NCI-H1092 (cell line): ENCODE measurements at regions not wholly inside any gene's neighbourhood (a gene's known extent, or its start where the extent isn't known, plus 50 kb on each side); places are given as distances from the start of the nearest gene placed in this dataset.
"Not testable (repeated sequence)": the region's sequence is repeated elsewhere in the genome, so short reads cannot be mapped to it uniquely, and the experiment has no call there.

ENCODE experiments used
- DNase-seq: peaks from one replicate; lab custom pipeline; 2025; lab: John Stamatoyannopoulos, UW

- no peak for DNase-seq
These were observed 110.3 kb upstream of the TMEM170B start for GRCh38 chr6:11427091-11427722.

GRCh38 chr6:11426571-11426970, 111.0 kb upstream of the TMEM170B start:
- DNase-seq = no peak

DNA sequence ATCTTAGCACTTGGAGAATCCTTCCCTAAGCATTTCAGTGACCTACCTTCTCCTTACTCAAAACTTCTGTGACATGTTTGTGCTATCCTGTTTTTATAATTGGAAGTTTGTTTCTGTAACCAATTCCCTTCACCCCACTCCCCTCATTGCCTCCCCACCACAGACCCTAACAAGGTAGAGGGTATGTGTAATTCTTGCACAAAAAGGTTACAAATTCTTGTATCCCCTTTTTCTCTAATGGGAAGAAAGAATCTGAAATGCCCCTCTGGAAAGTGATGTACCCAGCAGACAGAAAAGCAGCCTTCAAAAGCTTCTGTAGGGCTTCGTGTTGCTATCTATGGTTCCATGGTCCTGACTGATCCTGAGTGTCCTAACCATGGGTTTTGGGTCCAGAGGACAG, 111.7 kb upstream of the TMEM170B start:
- no peak for DNase-seq

- no peak for DNase-seq
These were observed 112.1 kb upstream of the TMEM170B start for GRCh38 chr6:11425431-11425871.

DNA sequence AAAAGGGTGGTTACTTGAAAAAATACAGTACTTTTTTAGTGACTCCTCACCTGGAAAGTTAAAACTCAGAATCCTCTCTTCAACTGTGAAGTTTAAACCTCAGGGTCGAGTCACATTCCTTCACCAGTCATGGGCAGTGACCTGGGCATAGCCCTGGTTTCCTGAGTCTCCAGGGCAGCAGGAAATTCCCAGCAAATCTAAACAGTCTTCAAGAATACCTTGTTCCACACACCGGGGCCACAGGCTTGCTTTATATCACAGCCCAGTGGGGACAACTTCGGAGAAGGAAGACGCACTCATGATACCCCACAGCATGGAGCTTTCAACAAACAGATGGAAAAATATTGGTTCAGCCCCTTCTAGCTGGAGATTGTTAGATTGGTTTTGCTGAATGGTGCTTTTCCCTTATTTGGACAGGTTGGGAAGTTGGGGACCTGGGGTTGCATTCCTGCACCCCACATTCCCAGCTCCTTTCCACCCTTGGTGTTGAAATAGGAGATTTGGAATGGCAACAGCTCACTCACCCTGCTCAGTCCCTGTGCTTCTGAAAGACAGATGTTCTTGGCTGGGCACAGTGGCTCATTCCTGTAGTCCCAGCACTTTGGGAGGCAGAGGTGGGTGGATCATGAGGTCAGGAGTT, 113.0 kb upstream of the TMEM170B start:
- no peak for DNase-seq

- no peak for DNase-seq
These were observed 113.9 kb upstream of the TMEM170B start for GRCh38 chr6:11423667-11424066.

GRCh38 chr6:11423072-11423471, 114.5 kb upstream of the TMEM170B start:
- DNase-seq = no peak

DNA sequence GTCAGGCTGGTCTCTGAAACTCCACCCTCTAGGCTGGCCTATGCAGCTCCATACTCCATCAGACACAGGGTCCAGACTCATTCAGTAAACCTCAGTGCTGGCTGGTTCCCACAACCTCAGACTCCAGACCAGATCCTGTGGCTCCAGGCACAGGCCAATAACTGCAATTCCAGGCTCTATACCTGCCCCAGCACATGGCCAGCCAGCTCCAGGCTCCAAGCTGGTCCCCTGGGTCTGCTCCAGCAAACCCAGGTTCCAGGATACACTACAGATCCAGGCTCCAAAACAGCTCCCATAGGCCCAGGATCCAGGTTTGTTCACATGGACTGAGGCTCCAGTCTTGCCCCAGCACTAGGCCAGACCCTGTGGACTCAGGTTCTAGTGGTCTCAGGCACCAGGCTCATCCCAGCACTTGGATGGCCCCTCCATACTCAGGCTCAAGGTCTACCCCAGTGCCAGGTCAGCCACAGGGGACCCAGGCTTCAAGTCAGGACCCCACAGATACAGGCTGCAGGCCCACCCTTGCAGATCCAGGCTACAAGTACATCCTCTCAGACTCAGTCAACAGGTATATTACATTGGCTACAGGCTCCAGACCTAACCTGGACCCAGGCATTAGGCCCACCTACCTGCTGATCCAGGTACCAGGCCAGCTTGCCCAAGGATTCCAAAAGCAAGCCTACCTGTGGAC, 117.6 kb upstream of the TMEM170B start:
- no peak for DNase-seq

- no peak for DNase-seq
These were observed 119.2 kb upstream of the TMEM170B start for GRCh38 chr6:11418290-11418905.

DNA sequence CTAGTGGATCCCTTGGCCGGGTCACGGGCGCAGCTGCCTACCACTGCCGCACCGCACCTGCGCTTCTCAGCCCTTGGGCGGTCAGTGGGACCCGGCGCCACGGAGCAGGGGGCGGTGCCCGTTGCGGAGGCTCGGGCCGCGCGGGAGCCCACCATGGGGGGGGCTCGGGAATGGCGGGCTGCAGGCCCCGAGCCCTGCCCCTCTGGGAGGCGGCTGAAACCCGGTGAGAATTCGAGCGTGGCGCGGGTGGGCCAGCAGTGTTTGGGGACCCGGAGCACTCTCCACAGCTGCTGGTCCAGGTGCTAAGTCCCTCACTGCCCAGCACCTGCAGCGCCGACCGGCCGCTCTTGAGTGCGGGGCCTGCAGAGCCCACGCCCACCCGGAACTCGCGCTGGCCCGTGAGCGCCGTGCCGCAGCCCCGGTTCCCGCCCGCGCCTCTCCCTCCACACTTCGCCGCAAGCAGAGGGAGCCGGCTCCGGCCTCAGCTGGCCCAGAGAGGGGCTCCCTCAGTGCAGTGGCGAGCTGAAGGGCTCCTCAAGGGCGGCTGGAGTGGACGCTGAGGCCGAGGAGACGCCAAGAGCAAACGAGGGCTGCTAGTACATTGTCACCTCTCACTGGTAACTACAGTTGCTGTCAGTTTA, 120.5 kb upstream of the TMEM170B start:
- DNase-seq = no peak

DNA sequence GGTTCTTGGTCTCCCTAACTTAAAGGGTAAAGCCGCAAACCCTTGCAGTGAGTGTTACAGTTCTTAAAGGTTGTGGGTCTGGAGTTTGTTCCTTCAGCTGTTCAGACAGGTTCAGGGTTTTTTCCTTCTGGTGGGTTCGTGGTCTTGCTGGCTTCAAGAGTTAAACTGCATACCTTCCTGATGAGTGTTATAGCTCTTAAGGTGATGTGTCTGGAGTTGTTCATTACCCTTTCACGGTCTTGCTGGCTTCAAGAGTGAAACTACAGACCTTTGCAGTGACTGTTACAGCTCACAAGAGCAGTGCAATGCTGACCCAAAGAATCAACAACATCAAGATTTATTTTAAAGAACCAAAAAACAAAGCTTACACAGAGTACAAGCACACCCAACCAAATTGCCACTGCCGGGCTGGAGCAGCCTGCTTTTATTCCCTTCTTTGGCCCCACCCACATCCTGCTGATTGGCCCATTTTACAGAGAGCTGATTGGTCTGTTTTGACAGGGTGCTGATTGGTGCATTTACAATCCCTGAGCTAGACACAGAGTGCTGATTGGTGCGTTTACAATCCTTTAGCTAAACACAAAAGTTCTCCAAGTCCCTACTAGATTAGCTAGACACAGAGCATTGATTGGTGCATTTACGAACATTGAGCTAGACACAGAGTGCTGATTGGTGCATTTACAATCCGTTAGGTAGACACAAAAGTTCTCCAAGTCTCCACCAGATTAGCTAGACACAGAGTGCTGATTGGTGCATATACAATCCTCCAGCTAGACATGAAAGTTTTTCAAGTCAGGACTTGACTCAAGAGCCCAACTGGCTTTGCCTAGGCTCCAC, 121.2 kb upstream of the TMEM170B start:
- DNase-seq = not testable (repeated sequence)

DNA sequence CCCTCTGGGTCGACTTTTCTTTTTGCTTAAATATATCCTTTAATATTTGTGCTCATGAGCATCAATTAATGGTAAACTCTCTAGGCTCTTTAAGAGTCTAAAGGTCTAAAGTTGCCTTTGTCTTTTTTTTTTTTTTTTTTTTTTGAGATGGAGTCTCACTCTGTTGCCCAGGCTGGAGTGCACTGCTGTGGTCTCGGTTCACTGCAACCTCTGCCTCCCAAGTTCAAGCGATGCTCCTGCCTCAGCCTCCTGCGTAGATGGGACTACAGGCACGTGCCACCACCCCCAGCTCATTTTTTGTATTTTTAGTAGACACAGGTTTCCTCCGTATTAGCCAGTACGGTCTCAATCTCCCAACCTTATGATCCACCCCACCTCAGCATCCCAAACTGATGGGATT, 122.0 kb upstream of the TMEM170B start:
- DNase-seq = no peak

DNA sequence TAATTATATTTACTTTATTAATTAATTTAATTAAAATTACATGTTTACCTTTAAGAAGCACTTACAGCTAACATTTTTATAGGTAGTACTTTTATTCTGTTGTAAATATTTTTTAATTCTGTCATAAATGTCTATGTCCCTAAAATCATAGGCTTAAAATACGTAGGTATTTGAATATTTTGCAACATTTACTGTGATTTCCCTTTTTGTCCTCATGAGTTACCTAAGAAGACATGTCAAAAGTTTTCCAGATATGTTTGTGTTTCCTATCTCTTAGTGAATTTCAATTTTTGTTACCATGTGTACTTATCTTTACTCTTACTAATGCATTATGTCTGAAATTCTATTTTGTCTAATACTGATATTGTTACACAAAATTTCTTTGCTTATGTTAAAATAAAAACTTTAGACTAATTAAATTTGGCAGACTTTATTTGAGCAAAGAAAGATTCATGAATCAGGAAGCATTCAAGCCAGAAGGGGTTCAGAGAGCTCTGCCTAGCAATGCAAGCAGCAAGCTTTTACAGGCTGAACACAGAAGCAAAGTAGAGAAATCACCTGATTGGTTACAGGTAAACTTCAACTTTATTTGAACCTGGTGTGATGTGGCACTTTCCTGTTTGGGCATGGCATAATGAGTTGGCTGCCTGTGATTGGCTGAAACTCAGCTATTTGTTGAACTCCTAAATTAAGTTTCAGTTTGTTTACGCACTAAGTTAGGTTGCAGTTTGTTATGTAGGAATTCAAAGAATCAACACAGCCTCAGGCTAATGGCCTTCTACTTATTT, 123.2 kb upstream of the TMEM170B start:
- DNase-seq = no peak

GRCh38 chr6:11413728-11414127, 123.8 kb upstream of the TMEM170B start:
- DNase-seq = no peak

GRCh38 chr6:11413117-11413687, 124.3 kb upstream of the TMEM170B start:
- DNase-seq = no peak

- DNase-seq = no peak
These were observed 124.9 kb upstream of the TMEM170B start for GRCh38 chr6:11412616-11413015.

DNA sequence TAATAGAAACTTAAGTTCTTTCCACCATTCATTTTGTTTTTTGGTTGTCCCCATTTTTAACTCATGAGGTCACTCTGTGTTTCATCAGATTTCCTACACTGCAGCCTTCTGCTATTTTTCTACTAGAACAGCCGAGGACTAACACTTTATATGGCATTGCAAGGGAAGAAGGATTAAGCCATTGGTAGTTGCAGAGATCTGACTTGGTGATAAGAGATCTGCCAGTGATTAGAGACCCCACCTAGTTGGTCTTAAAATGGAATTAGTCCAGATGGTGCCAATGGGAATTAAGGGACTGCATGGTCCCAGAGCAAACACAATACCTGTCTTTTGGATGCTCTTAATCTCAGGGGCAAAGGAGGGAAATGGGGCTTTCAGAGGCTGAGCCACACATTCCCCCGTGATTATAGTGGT, 125.5 kb upstream of the TMEM170B start:
- DNase-seq = no peak

DNA sequence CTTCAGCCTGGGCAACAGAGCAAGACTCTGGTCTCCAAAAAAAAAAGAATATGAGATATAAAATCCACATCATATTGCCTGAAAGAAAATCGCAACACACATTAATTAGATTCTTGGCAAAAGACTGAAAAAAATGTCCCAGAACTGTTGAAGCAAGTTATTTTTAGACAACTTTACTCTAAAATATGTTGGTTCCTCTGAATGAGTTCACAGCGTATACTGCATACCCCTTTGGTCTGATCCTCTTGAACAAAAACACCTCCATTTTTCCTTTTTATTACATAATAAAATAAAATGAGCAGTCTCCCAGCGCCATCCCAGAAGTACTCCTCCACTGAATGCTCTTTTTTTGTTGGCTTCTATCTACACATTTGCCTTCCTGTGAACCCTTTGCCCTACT, 126.0 kb upstream of the TMEM170B start:
- no peak for DNase-seq

- no peak for DNase-seq
These were observed 126.8 kb upstream of the TMEM170B start for GRCh38 chr6:11410539-11411307.

GRCh38 chr6:11409371-11409770, 128.2 kb upstream of the TMEM170B start:
- DNase-seq = no peak
